T-cell (primary cell): ENCODE measurements at regions not wholly inside any gene's neighbourhood (a gene's known extent, or its start where the extent isn't known, plus 50 kb on each side); places are given as distances from the start of the nearest gene placed in this dataset.

Experiments used
- ATAC-seq, 4 experiments: fragments of 200-7000 bp in 3 of 4; fragments of 150-1000 bp in 1 of 4; cut with Tn5 transposase; replicated peaks in 1 of 4; 1 replicate in 3 of 4; 2 replicates in 1 of 4; pipeline ENCODE4 v1.10.0; 2021; ENCODE audit warnings: moderate library complexity in 3 of 4, mild to moderate bottlenecking in 2 of 4, moderate number of reproducible peaks in 1 of 4
- CTCF ChIA-PET, 2 donors: fragments of 300-600 bp; sonication (Branson Sonifier 250); formaldehyde crosslinking; loops; one replicate each; lab custom pipeline; 2022; ENCODE audit warnings: antibody characterized with exemption in 2 of 2; lab: Charles Lee
- POLR2A ChIA-PET, 2 donors: fragments of 300-600 bp; sonication (Branson Sonifier 250); formaldehyde crosslinking; loops; one replicate each; lab custom pipeline; 2022; ENCODE audit warnings: antibody characterized with exemption in 2 of 2; lab: Charles Lee
- DNase-seq, 35 experiments: peaks; one replicate each; pipeline versions ENCODE4 v3.0.0 to v3.0.0-alpha.2; 2013 to 2023
- H3K27ac ChIP-seq: one replicate; pipeline ENCODE4 v1.5.1; 2013; ENCODE audit warnings: low read length
- H3K27me3 ChIP-seq, 2 experiments: replicated peaks in 1 of 2; 1 replicate in 1 of 2; 2 replicates in 1 of 2; pipeline versions ENCODE4 v1.6.1 to v1.7.0; 2013; ENCODE audit warnings: low read length in 1 of 2, mixed read lengths in 1 of 2; ENCODE audit not compliant: control insufficient read depth in 2 of 2, insufficient read depth in 2 of 2; ENCODE audit errors: extremely low read depth in 1 of 2
- H3K36me3 ChIP-seq, 2 donors: 1 replicate in 1 of 2; 2 replicates in 1 of 2; pipeline versions ENCODE4 v1.6.1 to v1.7.0; 2013; ENCODE audit warnings: low read length in 1 of 2; ENCODE audit not compliant: control insufficient read depth in 2 of 2, insufficient read depth in 1 of 2; ENCODE audit errors: extremely low read depth in 1 of 2
- H3K4me1 ChIP-seq, 2 experiments: 1 replicate in 1 of 2; 2 replicates in 1 of 2; pipeline versions ENCODE4 v1.6.1 to v1.7.0; 2013; ENCODE audit warnings: low read length in 2 of 2, mixed read lengths in 1 of 2; ENCODE audit not compliant: insufficient read depth in 2 of 2, control insufficient read depth in 1 of 2; ENCODE audit errors: extremely low read depth in 1 of 2
- H3K4me3 ChIP-seq, 2 donors: 1 replicate in 1 of 2; 2 replicates in 1 of 2; pipeline versions ENCODE4 v1.5.1 to v1.7.0; 2013; ENCODE audit warnings: mild to moderate bottlenecking in 2 of 2, low read length in 1 of 2, moderate library complexity in 1 of 2; ENCODE audit not compliant: control insufficient read depth in 1 of 2; ENCODE audit errors: extremely low read depth in 1 of 2
- H3K9me3 ChIP-seq: 2 replicates; pipeline ENCODE4 v1.7.0; 2013
- H3K27ac Mint-ChIP-seq, 2 donors: one replicate each; pipeline ENCODE4 v1.8.0; 2020 to 2021; ENCODE audit warnings: mild to moderate bottlenecking in 2 of 2, mixed read lengths in 2 of 2
- H3K27me3 Mint-ChIP-seq, 2 donors: one replicate each; pipeline ENCODE4 v1.8.0; 2021 to 2022; ENCODE audit warnings: mixed read lengths in 2 of 2
- H3K36me3 Mint-ChIP-seq: one replicate; pipeline ENCODE4 v1.8.0; 2021; ENCODE audit warnings: mixed read lengths
- H3K4me1 Mint-ChIP-seq, 3 donors: one replicate each; pipeline ENCODE4 v1.8.0; 2020 to 2022; ENCODE audit warnings: mixed read lengths in 3 of 3, mild to moderate bottlenecking in 1 of 3
- H3K4me3 Mint-ChIP-seq, 3 donors: one replicate each; pipeline ENCODE4 v1.8.0; 2020 to 2022; ENCODE audit warnings: mild to moderate bottlenecking in 3 of 3, mixed read lengths in 3 of 3, moderate library complexity in 3 of 3
- H3K9me3 Mint-ChIP-seq, 3 donors: one replicate each; pipeline ENCODE4 v1.8.0; 2020 to 2022; ENCODE audit warnings: mixed read lengths in 3 of 3
- WGBS: methylation state at CpG from one replicate; pipeline ENCODE4 v1.1.5; 2013; ENCODE audit warnings: missing lambda C conversion rate; ENCODE audit not compliant: insufficient coverage; 5-methylcytosine and 5-hydroxymethylcytosine counted together

GRCh38 chrX:39674490-39675161 lies 423.1 kb downstream of the BCOR start:
- no peak overlapping the region for H3K27ac ChIP-seq
- no peaks in the 10 kb centered on the region for H3K4me1 ChIP-seq
- no peaks in the 10 kb centered on the region for H3K9me3 ChIP-seq
- Mint-ChIP-seq H3K36me3 (no peaks in the 10 kb centered on the region), H3K9me3 (no peaks in the 10 kb centered on the region), H3K4me3 (no peak overlapping the region), H3K4me1 (no peaks in the 10 kb centered on the region), H3K27ac (no peak overlapping the region), H3K27me3 (peaks cover 0 to 16% of the 10 kb centered on the region in 2 donors)
- CTCF ChIA-PET = no interaction called here
- POLR2A ChIA-PET = no interaction called here
- 82% methylated on average over 2 of the region's 5 CpGs for WGBS
- no peaks in the 10 kb centered on the region for H3K36me3 ChIP-seq
- no peak overlapping the region for H3K4me3 ChIP-seq
- ATAC-seq (no peak), DNase-seq (no peak)
- H3K27me3 ChIP-seq = no peaks in the 10 kb centered on the region

DNA sequence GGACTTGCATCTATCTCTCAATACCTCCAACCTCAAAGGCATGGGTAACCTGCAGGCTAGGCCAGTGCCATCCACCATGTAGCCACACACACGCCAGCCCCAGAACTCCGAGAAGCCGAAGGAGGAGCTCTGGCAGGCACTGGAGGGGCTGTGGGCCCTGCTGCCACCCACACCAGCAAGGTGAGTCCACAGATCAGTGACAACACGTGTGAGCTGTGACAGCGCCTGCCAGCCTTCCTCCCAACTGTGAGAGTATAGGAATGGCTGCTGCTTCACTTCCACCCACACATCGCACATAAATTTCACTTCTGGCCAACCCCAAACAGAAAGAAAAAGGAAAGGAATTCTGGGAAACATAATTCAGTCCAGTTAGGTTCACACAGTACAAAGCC lies 422.6 kb downstream of the BCOR start:
- no CpG with 5 or more reads among the region's 6 CpGs for WGBS

DNA sequence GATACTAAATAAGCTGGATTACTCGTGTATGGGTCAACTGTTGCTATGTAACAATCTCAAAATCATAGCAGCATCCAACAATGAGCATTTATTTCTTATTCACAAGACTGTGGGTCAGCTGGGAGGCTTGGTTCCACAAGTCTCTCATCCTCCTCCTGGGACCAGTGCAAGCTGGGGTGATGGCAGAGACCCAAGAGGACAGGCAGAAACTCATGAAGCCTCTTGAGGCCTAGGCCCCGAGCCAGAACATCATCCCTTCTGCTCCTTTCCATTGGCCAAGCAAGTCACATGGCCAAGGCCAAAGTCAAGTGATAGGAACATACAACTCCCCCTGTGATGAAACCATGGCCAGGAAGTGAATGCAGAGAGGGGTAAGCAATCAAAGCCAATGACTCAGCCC lies 422.1 kb downstream of the BCOR start:
- POLR2A ChIA-PET = no interaction called here
- Histone ChIP-seq H3K27ac (no peak overlapping the region), H3K27me3 (no peaks in the 10 kb centered on the region), H3K4me3 (no peak overlapping the region), H3K9me3 (no peaks in the 10 kb centered on the region), H3K36me3 (no peaks in the 10 kb centered on the region), H3K4me1 (no peaks in the 10 kb centered on the region)
- CTCF ChIA-PET = no interaction called here
- Mint-ChIP-seq H3K27ac (no peak overlapping the region), H3K36me3 (no peaks in the 10 kb centered on the region), H3K4me1 (no peaks in the 10 kb centered on the region), H3K4me3 (no peak overlapping the region), H3K27me3 (peaks cover 0 to 14% of the 10 kb centered on the region in 2 donors), H3K9me3 (no peaks in the 10 kb centered on the region)
- no peak for DNase-seq
- ATAC-seq = no peak
- no CpG with 5 or more reads among the region's 2 CpGs for WGBS

More for the DNA sequence above, 422.6 kb downstream of the BCOR start:
- ChIA-PET CTCF (no interaction called here), POLR2A (no interaction called here)
- no peaks in the 10 kb centered on the region for H3K27me3 ChIP-seq
- H3K27ac Mint-ChIP-seq = no peak overlapping the region
- no peaks in the 10 kb centered on the region for H3K9me3 Mint-ChIP-seq
- ATAC-seq = no peak
- H3K36me3 ChIP-seq = no peaks in the 10 kb centered on the region
- no peaks in the 10 kb centered on the region for H3K4me1 ChIP-seq
- DNase-seq = no peak
- H3K4me3 Mint-ChIP-seq = no peak overlapping the region
- no peak overlapping the region for H3K4me3 ChIP-seq
- H3K27ac ChIP-seq = no peak overlapping the region
- no peaks in the 10 kb centered on the region for H3K4me1 Mint-ChIP-seq
- H3K27me3 Mint-ChIP-seq = peaks cover 0 to 14% of the 10 kb centered on the region in 2 donors
- no peaks in the 10 kb centered on the region for H3K36me3 Mint-ChIP-seq
- no peaks in the 10 kb centered on the region for H3K9me3 ChIP-seq

DNA sequence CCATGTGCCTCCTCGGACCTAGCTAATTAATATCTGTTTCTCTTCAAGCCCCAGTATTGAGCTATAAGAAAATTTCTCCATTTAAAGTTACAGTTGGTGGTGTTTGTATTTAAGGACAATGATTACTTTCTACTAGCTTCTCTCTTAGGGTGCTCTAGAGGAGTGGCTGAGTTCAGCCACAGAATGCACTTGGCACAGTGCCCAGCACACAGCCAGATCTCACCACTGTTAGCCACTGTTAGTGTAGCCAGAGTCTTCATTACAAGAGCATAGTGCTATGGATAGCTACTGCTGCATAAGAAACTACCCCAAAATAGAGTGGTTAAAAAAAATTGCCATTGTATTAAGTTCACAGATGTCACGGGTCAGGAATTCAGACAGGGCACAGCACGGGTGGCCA lies 421.3 kb downstream of the BCOR start:
- Histone ChIP-seq H3K27me3 (no peaks in the 10 kb centered on the region), H3K9me3 (no peaks in the 10 kb centered on the region), H3K4me3 (no peak overlapping the region), H3K27ac (no peak overlapping the region), H3K36me3 (no peaks in the 10 kb centered on the region), H3K4me1 (no peaks in the 10 kb centered on the region)
- Mint-ChIP-seq H3K4me3 (no peak overlapping the region), H3K27me3 (peaks cover 0 to 19% of the 10 kb centered on the region in 2 donors), H3K27ac (no peak overlapping the region), H3K36me3 (no peaks in the 10 kb centered on the region), H3K4me1 (no peaks in the 10 kb centered on the region), H3K9me3 (no peaks in the 10 kb centered on the region)
- DNase-seq (no peak), ATAC-seq (no peak)
- no CpG with 5 or more reads among the region's 3 CpGs for WGBS
- POLR2A ChIA-PET = no interaction called here
- CTCF ChIA-PET = no interaction called here

GRCh38 chrX:39677585-39677977 lies 420.2 kb downstream of the BCOR start:
- H3K36me3 ChIP-seq = no peaks in the 10 kb centered on the region
- H3K4me1 Mint-ChIP-seq = no peaks in the 10 kb centered on the region
- ChIA-PET POLR2A (no interaction called here), CTCF (no interaction called here)
- DNase-seq (no peak), ATAC-seq (no peak)
- peaks cover 0 to 11% of the 10 kb centered on the region in 2 donors for H3K27me3 Mint-ChIP-seq
- no peak overlapping the region for H3K4me3 Mint-ChIP-seq
- H3K4me3 ChIP-seq = no peak overlapping the region
- H3K9me3 Mint-ChIP-seq = no peaks in the 10 kb centered on the region
- no peak overlapping the region for H3K27ac Mint-ChIP-seq
- 100% methylated on average over 1 of the region's 3 CpGs for WGBS
- no peaks in the 10 kb centered on the region for H3K27me3 ChIP-seq
- H3K4me1 ChIP-seq = no peaks in the 10 kb centered on the region
- no peaks in the 10 kb centered on the region for H3K9me3 ChIP-seq
- no peak overlapping the region for H3K27ac ChIP-seq
- H3K36me3 Mint-ChIP-seq = no peaks in the 10 kb centered on the region

DNA sequence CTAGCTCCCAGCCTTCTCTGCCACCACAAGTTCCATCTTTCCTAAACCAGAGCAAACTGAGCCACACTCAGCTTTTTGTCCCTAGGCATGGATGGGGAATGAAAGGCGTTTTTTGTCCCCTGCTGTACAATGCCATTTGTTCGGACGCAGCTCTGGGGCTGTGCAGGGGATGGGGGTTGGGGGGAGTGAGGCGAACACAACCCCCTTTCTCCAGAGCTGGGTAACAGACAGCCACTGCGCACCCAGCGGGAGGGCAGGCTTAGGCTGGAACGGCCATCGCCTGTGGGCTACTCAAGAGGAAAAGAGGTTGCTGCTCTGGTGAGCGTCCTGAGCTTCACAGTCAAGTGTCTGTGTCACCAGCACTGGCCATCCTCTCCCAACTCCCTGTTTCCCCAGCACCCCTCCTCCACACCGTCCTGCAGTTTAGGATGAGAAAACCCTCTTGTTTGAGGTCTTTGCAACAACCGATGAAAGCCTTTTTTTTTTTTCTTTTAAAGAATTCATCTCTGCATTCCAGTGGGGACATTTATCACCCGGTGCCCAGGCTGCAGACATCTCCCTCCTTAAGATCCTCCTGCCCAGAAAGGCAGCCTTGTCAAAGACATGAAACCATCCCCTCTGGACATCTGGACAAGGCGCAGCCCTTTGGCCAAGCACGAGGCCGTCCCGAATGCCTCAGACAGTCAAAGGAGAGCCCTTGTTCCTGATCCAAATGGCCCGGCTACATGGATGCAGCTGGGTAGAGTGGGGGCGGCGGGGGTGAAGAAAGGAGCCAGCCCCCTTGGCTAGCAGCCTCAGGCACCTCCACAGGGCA lies 419.6 kb downstream of the BCOR start:
- WGBS = 90% methylated on average over 4 of the region's 19 CpGs
- Histone ChIP-seq H3K27me3 (no peaks in the 10 kb centered on the region), H3K36me3 (no peaks in the 10 kb centered on the region), H3K9me3 (no peaks in the 10 kb centered on the region), H3K4me3 (no peak overlapping the region), H3K4me1 (no peaks in the 10 kb centered on the region), H3K27ac (no peak overlapping the region)
- POLR2A ChIA-PET = interaction anchor here in 1 of 2 donors (0.5 kb wide), 1 partner anchor 1062 kb away, joined by 3 read pairs; no protein-coding TSS in a partner anchor
- DNase-seq = no peak
- no peak overlapping the region for H3K27ac Mint-ChIP-seq
- H3K4me3 Mint-ChIP-seq = no peak overlapping the region
- no peaks in the 10 kb centered on the region for H3K36me3 Mint-ChIP-seq
- ATAC-seq = no peak
- CTCF ChIA-PET = no interaction called here
- no peaks in the 10 kb centered on the region for H3K9me3 Mint-ChIP-seq
- no peaks in the 10 kb centered on the region for H3K4me1 Mint-ChIP-seq
- peaks cover 5 to 14% of the 10 kb centered on the region in 2 donors for H3K27me3 Mint-ChIP-seq
